Right kidney (tissue), 1 donor: ENCODE measurements at regions not wholly inside any gene's neighbourhood (a gene's known extent, or its start where the extent isn't known, plus 50 kb on each side); places are given as distances from the start of the nearest gene placed in this dataset.

Experiments
- DNase-seq: peaks from one replicate; pipeline ENCODE4 v3.0.0-alpha.2; 2016

DNA sequence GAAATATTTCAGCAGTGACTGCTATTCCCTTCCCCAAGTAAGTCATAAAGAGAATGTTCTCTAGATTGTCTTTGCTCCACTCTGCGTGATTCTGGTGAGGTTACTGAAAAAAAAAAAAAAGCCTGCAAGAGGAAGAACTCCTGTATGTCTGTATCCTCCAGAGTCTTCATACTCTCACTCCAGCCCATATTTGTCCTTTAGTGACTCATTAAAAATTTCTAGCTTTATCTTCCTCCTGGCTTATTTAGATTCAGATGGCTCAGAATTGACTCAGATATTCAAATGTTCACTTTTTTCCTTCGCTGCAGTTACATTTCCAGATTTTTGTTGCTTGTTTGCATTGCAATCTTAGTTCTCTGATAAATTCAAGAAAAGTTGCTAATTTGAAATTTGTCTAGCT lies 76.3 kb upstream of the CNTN5 start:
- DNase-seq, result no peak

DNA sequence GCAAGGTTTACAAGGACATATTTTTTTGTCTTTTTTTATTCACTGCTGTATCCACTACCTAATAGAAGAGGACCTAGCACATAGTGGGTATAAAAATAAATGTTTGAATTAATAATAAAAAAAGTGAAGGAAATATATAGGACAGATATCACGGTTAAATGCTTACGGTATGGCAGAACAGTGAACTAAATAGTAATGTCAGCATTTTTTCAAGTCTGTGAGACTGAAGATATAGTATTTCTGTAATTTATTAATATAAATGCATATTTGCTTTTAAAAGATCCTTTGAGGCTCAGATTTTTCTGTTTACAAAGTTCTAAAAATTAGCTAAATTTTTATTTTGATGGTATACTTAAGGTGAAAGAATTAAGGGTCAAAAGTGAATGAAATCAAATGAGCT lies 68.6 kb upstream of the CNTN5 start:
- DNase-seq, result no peak

DNA sequence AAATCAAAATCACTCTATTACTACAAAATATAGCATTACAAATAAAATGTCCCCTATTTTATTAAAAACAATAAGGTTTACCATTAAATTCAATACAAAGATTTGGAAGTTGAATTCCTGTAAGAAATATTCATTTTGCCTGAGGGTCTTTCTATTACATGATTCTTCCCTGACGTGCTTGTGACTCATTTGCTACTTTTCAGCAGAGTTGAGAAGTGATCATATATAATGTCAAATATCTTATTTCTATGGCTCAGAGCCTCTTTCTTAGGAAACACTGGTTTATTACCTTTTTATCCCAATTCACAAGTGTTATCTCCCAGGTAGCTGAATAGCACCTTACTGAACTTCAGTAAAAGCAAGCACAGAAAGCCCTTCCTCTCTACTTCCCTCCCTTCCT lies 65.2 kb upstream of the CNTN5 start:
- DNase-seq, result no peak

DNA sequence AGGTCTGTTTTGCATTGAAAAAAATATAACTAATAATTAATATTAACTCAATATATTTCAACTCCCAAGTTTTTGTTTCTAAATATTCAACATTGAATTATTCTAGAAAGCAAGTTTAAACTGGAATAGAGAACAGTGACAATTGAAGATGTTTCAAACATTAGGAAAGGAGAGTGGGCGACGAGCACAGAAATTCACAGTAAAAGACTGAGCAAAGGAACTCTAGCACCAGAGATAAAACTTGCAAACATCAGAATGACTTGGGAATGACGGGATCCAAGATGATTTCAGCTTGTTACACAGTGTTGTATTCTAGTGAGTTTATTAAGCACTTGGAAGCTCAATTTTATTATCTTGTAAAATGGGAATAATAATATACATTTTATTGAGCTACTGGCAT lies 56.6 kb upstream of the CNTN5 start:
- no peak for DNase-seq

DNA sequence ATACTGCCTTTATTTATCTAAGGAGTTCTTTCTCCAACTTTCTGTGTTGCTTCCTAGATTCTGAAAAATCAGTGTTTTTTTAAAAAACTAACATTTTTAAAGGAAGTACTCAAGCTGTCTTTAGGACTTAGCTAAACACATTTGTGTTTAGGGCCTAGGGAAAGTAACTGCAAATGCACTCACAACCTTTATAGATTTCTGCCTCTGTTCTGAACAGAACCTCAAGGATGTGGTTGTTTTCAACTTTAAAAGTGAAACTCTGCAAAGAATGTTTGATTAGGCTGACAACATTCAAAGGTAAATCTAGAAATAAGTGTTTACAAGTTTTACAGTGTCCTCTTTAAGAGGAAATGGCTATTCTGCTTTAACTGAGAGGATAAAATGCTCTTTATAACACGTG lies 55.4 kb upstream of the CNTN5 start:
- DNase-seq, result no peak

DNA sequence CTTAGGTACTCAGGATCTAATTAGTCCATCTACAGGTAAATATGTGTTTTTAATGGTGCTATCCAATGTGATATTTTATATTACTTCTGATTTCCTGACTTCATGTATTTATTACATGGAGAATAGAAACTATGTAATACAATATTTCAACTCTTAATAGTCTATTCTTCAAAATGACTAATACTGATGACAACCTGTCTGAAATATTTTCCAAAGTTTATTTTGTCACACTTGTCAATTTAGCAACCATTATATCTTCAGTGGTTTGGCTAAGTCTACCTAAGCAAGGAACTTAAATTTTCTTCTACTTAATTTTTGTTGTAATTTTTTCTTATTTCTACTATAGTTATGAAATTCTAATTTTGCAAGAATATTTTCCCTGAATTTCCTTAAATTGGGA lies 55.0 kb upstream of the CNTN5 start:
- no peak for DNase-seq

DNA sequence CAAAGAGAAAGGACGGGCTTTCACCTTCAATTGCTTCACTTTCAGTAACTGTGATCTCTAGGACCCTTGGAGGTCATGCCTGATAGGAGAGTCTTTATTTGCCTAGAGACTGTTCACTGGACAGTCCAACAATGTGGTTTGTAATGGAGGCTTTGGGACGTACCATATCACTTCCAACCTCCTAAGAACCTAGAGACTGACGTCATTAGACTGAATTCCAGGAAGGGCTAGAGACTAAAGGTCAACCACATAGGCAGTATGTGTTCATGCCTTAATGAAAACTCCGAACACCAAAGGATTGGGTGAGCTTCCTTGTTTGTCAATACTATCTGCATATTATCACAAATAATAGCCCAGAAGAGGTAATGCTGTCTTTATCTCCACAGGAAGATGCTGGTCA lies 53.7 kb upstream of the CNTN5 start:
- no peak for DNase-seq
